HS-27A (cell line): ENCODE measurements at regions not wholly inside any gene's neighbourhood (a gene's known extent, or its start where the extent isn't known, plus 50 kb on each side); places are given as distances from the start of the nearest gene placed in this dataset.

Experiments
- DNase-seq: peaks from one replicate; pipeline ENCODE4 v3.0.0-alpha.2; 2012; ENCODE audit warnings: low read depth, missing footprints

- DNase-seq, result no peak
These were observed 55.1 kb upstream of the NBEA start for GRCh38 chr13:34886987-34887386.
